DLD1 (cell line): ENCODE measurements at regions not wholly inside any gene's neighbourhood (a gene's known extent, or its start where the extent isn't known, plus 50 kb on each side); places are given as distances from the start of the nearest gene placed in this dataset.
"Not testable (repeated sequence)": the region's sequence is repeated elsewhere in the genome, so short reads cannot be mapped to it uniquely, and the experiment has no call there.

Experiments
- in situ Hi-C: cut with HindIII; loops from 2 replicates; pipeline ENCODE4 v1.10.0; 2017; ENCODE audit warnings: low sequenced_read_pairs

DNA sequence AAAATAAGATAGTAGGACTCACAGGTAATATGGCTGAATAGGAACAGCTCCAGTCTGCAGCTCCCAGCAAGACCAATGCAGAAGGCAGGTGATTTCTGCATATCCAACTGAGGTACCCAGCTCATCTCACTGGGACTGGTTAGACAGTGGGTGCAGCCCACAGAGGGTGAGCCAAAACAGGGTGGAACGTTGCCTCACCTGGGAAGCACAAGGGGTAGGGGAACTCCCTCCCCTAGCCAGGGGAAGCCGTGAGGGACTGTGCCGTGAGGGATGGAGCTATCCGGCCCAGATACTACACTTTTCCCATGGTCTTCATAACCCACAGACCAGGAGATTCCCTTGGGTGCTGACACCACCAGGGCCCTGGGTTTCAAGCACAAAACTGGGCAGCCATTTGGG is 114.8 kb upstream of the GNAI1 start:
- in situ Hi-C loops: not testable (repeated sequence)

DNA sequence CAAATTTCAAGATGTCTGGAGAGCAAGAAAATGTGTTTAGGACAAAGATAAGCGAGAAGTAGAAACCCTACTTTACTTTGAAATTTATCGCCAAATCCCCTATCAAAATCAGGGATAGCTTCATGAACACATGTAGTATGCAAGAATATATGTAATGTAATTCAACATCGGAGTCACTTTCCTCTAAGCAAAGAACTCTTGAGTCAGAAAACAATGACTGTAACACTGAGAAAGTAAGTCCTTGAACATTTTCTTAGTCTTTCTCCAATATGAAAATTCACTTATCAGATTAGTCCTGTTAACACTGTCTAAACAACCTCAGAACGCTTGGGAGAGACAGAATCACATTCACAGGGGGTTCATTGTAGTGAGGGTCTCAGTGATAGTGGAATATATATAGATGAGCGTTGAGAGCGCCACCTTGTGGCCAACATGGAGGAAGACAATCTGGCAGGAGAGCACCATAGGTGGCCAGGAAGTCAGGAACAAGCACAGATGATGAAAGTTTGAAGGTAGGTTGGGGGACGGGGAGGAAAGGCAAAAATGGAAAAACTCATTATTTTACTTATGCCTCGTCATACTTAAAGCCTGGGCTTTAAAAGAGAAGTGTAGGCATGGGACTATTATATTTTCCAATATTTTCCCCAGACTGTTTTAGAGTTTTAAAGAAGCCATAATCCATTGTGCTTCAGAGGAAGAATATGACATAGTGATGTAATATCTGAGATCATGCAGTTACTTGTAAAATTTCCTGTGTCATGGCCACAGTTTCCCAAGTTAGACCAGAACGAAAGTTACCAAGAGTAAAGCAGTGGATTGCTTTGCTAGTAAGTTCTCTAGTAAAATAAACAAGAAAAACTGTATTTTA is 115.5 kb upstream of the GNAI1 start:
- in situ Hi-C loops: no loop called here

DNA sequence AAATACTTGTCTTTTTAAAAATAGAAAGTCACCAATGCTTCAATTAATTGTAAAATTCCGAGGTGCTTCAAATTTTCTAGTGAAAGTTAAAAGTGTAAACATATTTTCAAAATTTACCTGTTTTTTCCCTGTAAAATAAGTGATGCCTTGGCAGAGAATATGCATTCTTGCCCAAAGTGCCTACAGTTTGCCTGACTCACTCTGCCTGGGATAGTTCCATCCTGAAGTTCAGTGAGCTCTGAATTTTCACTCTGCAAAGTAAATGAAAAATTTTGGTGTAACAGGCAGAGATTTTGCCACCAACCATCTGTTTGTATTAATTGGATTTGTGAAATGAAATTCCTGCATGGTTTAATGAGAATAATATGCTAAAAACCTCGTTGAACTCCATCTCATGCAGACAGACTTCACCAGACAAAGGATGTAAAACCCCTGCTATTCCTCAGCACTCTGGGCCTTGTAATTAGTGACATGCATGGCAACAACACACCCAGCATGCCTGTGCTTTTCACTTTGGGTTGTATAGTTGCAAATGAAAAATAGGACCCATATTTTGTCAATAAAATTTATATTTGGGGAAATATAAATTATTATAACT is 117.4 kb upstream of the GNAI1 start:
- in situ Hi-C loops: no loop called here

DNA sequence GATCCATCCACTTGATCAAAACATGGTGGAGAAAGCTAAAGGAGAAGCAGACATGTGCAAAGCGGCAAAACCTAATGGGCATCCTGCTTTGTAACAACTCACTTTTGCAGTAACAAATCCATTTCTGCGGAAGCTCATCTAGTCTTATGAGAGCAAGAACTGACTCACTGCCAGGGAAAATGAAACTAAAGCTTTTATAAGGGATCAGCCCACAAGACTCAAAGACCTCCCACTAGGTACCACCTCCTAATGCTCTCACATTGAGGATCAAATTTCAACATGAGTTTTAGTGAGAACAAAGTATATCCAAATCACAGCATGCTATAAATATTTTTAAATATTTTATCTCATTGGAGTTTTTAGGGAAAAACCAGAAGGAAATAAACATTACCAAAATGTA is 120.1 kb upstream of the GNAI1 start:
- in situ Hi-C loops: no loop called here

GRCh38 chr7:80008039-80008438 is 126.6 kb upstream of the GNAI1 start:
- in situ Hi-C loops: no loop called here

GRCh38 chr7:80002865-80003264 is 131.8 kb upstream of the GNAI1 start:
- in situ Hi-C loops: no loop called here

- in situ Hi-C loops: no loop called here
These were observed 136.3 kb upstream of the GNAI1 start for GRCh38 chr7:79998363-79998762.

DNA sequence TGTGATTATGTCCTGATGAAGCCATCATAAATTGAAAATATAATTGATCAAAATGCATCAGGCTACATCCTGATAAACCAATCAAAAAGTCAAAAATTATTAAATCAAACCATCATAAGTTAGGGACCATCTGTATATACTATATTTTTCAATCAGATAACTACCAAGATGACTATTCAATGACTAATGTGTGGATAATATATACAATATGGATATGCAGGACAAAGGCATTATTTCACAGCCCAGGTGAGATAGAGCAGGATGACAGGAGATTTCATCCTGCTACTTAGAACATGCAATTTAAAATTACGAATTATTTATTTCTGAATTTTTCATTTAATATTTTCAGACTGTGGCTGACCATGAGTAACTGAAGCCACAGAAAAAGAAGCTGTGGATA is 137.3 kb upstream of the GNAI1 start:
- in situ Hi-C loops: no loop called here

DNA sequence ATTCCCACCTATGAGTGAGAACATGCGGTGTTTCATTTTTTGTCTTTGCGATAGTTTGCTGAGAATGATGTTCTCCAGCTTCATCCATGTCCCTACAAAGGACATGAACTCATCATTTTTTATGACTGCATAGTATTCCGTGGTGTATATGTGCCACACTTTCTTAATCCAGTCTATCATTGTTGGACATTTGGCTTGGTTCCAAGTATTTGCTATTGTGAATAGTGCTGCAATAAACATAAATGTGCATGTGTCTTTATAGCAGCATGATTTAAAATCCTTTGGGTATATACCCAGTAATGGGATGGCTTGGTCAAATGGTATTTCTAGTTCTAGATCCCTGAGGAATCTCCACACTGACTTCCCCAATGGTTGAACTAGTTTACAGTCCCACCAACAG is 138.9 kb upstream of the GNAI1 start:
- in situ Hi-C loops: not testable (repeated sequence)

GRCh38 chr7:79988653-79989052 is 146.0 kb upstream of the GNAI1 start:
- in situ Hi-C loops: no loop called here

- in situ Hi-C loops: no loop called here
These were observed 150.4 kb upstream of the GNAI1 start for GRCh38 chr7:79984210-79984609.

DNA sequence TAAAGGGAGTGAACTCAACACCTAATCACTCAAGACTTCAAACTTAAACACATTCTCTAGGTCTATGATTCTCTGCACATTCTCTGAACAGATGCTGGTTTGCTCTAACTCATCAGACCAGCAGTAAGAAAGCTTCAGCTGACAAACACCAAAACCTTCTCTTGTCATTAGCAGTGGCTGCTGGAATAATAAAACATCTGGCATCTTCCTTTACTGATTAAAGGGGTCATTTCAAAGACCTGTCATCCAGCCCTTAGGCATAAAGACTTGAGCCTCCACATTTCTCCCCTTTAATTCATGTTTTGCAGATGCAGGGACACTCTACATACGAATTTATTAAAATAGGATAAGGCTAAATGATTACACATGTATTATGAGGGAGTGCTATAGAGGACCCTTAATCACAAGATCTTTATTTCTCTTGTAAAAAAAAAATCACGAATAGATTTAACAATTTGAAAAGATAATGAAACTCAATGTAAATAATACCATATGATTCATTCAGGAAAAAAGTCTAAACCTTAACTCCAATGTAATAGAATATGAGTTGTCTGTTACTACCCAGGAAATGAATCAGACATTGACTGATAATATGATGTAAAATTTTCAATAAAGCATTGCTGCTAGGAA is 152.4 kb upstream of the GNAI1 start:
- in situ Hi-C loops: no loop called here

GRCh38 chr7:79980376-79980775 is 154.3 kb upstream of the GNAI1 start:
- in situ Hi-C loops: no loop called here

GRCh38 chr7:79979437-79979836 is 155.2 kb upstream of the GNAI1 start:
- in situ Hi-C loops: no loop called here

- in situ Hi-C loops: no loop called here
These were observed 157.2 kb upstream of the GNAI1 start for GRCh38 chr7:79977481-79977880.

DNA sequence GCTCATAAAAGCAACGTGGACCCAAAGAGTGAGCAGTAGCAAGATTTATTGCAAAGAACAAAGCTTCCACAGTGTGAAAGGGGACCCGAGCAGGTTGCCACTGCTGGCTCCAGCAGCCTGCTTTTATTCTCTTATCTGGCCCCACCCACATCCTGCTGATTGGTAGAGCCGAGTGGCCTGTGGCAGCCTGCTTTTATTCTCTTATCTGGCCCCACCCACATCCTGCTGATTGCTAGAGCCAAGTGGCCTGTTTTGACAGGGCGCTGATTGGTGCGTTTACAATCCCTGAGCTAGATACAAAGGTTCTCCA is 158.0 kb upstream of the GNAI1 start:
- in situ Hi-C loops: not testable (repeated sequence)

DNA sequence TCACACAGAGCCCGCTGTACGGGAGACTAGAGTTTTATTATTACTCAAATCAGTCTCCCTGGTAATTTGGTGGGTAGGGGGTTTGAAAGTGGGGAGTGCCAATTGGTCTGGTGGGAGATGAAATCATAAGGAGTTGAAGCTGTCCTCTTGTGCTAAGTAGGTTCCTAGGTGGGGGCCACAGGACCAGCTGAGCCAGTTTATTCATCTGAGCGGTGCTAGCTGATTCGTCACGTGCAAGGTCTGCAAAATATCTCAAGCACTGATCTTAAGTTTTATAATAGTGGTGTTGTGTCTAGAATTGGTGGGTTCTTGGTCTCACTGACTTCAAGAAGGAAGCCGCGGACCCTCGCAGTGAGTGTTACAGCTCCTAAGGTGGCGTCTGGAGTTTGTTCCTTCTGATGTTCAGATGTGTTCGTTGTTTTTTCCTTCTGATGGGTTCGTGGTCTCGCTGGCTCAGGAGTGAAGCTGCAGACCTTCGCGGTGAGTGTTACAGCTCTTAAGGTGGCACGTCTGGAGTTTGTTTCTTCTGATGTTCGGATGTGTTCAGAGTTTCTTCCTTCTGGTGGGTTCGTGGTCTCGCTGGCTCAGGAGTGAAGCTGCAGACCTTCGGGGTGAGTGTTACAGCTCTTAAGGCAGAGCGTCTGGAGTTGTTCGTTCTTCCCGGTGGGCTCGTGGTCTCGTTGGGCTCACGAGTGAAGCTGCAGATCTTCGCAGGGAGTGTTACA is 158.5 kb upstream of the GNAI1 start:
- in situ Hi-C loops: not testable (repeated sequence)

DNA sequence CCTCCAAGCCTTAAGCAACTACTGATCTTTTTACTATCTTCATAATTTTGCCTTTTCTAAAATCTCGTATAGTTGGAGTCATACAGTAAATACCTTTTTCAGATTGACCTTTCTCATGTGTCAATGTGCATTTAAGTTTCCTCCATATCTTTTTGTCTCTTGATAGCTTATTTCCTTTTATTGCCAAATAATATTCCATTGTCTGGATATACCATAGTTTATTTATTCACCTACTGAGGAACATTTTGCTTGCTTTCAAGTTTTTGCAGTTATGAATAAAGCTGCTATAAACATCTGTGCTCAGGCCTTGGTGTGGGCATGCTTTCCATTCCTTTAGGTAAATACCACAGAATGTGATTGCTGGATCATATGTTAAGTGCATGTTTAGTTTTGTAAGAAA is 161.2 kb upstream of the GNAI1 start:
- in situ Hi-C loops: no loop called here

- in situ Hi-C loops: no loop called here
These were observed 163.6 kb upstream of the GNAI1 start for GRCh38 chr7:79971058-79971457.

- in situ Hi-C loops: no loop called here
These were observed 165.7 kb upstream of the GNAI1 start for GRCh38 chr7:79968894-79969293.

DNA sequence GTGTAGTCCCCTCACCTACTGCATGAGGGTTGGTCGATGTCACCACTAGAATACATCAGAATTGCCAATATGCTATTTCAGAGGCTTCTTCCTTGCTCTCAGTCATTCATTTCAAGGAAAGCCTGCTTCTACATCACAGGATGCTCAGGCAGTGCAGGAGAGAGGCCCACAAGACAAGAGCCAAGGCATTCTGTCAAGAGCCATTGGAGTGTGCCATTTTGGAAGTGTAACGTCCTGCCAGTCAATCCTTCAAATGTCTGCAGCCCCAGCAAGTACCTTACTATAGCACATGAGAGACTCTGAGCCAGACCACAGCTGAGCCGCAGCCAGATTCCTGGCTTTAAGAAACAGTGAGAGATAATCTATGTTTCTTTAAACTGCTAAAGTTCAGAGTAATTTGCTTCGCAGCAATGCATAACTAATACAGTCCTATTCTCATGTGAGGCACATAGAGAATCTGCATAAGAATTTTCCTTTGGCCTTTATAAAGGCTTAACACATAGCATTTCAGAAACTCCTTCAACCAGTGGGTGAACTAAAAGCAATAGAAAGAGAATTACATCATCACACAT is 166.5 kb upstream of the GNAI1 start:
- in situ Hi-C loops: no loop called here
